RWPE1 (cell line): ENCODE measurements at regions not wholly inside any gene's neighbourhood (a gene's known extent, or its start where the extent isn't known, plus 50 kb on each side); places are given as distances from the start of the nearest gene placed in this dataset.

Source experiments
- CTCF ChIA-PET: fragments of 350-600 bp; sonication (Branson Sonifier 250); formaldehyde crosslinking; extraction: SDS; loops from one replicate; lab custom pipeline; 2021; lab: Yijun Ruan, JAX
- POLR2A ChIA-PET: fragments of 400-600 bp; formaldehyde crosslinking; extraction: SDS; loops from one replicate; lab custom pipeline; 2020; ENCODE audit warnings: antibody characterized with exemption; ENCODE audit not compliant: low non-redundant PET; lab: Yijun Ruan, JAX
- DNase-seq: peaks from one replicate; pipeline ENCODE4 v3.0.0; 2012; ENCODE audit warnings: low spot score
- H3K27ac ChIP-seq: fragments of 450-650 bp; 2 replicates; pipeline ENCODE4 v1.5.1; 2017
- TF ChIP-seq, protein P1 (sequence below): fragments of 450-650 bp; conservative IDR thresholded peaks from 2 replicates; pipeline ENCODE4 v1.5.1; 2017; ENCODE audit warnings: low read depth, mild to moderate bottlenecking

GRCh38 chr3:5270666-5271371, 83.3 kb downstream of the EDEM1 start:
- DNase-seq = no peak

DNA sequence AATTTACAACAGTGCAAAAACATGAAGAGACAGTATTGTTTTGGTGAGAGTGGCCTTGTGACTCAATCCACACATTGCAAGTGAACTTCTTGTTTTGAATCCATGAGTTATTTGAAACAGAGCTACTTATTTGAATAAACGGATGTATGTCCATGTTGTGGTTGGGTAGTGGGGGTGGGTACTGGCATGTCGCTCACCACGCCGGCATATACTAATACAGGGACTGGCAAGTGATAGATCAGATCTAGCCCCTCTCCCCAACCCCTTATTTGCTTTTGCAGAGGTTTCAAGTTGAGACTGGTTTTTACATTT, 83.8 kb downstream of the EDEM1 start:
- TF ChIP-seq, protein P1, sequence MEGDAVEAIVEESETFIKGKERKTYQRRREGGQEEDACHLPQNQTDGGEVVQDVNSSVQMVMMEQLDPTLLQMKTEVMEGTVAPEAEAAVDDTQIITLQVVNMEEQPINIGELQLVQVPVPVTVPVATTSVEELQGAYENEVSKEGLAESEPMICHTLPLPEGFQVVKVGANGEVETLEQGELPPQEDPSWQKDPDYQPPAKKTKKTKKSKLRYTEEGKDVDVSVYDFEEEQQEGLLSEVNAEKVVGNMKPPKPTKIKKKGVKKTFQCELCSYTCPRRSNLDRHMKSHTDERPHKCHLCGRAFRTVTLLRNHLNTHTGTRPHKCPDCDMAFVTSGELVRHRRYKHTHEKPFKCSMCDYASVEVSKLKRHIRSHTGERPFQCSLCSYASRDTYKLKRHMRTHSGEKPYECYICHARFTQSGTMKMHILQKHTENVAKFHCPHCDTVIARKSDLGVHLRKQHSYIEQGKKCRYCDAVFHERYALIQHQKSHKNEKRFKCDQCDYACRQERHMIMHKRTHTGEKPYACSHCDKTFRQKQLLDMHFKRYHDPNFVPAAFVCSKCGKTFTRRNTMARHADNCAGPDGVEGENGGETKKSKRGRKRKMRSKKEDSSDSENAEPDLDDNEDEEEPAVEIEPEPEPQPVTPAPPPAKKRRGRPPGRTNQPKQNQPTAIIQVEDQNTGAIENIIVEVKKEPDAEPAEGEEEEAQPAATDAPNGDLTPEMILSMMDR = no peak
- no peak for DNase-seq
- no peak overlapping the region for H3K27ac ChIP-seq
- ChIA-PET POLR2A (no interaction called here), CTCF (no interaction called here)

More at GRCh38 chr3:5270666-5271371, 83.3 kb downstream of the EDEM1 start:
- POLR2A ChIA-PET = no interaction called here
- H3K27ac ChIP-seq = no peak overlapping the region
- CTCF ChIA-PET = no interaction called here
- TF ChIP-seq, protein P1 = no peak

DNA sequence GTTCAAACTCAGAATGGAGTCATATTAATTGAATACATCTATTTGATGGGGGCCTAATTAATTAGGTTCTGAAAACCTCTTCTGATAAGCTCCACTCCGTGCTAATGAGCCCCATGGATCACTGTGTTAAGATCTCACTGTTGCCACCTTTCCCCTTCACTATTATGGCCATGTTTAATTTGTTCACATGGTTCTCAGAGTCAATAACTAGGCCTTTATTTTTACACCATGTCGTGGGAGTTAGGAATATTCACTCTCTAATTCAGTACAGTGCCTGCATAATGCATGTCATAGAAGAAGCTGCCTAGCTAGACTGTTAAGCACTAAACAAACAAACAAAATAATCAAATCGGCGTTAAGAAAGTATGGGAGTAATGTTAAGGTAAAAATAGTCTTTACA, 84.9 kb downstream of the EDEM1 start:
- POLR2A ChIA-PET = no interaction called here
- H3K27ac ChIP-seq = no peak overlapping the region
- TF ChIP-seq, protein P1 = no peak
- CTCF ChIA-PET = interaction anchor here (0.5 kb wide), 1 partner anchor 16 kb away, joined by 7 read pairs; no protein-coding TSS in a partner anchor
- no peak for DNase-seq

- TF ChIP-seq, protein P1 = no peak
- CTCF ChIA-PET = no interaction called here
- POLR2A ChIA-PET = no interaction called here
- no peak for DNase-seq
- no peak overlapping the region for H3K27ac ChIP-seq
Observed at GRCh38 chr3:5274091-5274490, 86.6 kb downstream of the EDEM1 start.

DNA sequence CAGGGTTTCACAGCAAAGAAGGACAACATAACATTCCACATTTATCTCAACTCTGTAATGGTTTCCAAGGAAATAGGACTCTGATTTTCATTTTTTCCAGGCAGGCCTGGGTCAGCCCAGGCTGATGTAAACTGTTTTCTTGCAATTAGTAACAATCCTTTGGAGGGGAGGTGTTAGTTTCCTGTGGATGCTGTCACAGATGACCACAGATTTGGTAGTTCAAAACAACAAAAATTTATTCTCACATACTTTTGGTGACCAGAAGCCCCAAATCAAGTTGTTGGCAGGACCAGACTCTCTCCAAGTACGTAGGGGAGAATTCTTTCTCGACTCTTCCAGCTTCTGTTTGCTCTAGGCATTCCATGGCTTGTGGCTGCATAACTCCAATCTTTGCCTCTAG, 88.0 kb downstream of the EDEM1 start:
- no peak overlapping the region for H3K27ac ChIP-seq
- POLR2A ChIA-PET = no interaction called here
- TF ChIP-seq, protein P1 = no peak
- CTCF ChIA-PET = no interaction called here
- DNase-seq = no peak

GRCh38 chr3:5276934-5277333, 89.4 kb downstream of the EDEM1 start:
- ChIA-PET CTCF (no interaction called here), POLR2A (no interaction called here)
- DNase-seq = no peak
- TF ChIP-seq, protein P1 = no peak
- H3K27ac ChIP-seq = no peak overlapping the region
